Endodermal cell (in vitro differentiated cells): ENCODE measurements at regions not wholly inside any gene's neighbourhood (a gene's known extent, or its start where the extent isn't known, plus 50 kb on each side); places are given as distances from the start of the nearest gene placed in this dataset.

Experiments used
- DNase-seq: peaks from one replicate; pipeline ENCODE4 v3.0.0-alpha.2; 2017
- H3K27ac ChIP-seq: 2 replicates; pipeline ENCODE4 v1.5.1; 2013; ENCODE audit warnings: mild to moderate bottlenecking, low read depth, low read length, moderate library complexity
- H3K27me3 ChIP-seq: 2 replicates; pipeline ENCODE4 v1.6.1; 2013; ENCODE audit warnings: mild to moderate bottlenecking, low read length, moderate library complexity; ENCODE audit not compliant: insufficient read depth, control insufficient read depth, poor library complexity, severe bottlenecking
- H3K36me3 ChIP-seq: 2 replicates; pipeline ENCODE4 v1.7.0; 2013; ENCODE audit warnings: mild to moderate bottlenecking, low read length, moderate library complexity; ENCODE audit not compliant: control insufficient read depth, insufficient read depth
- H3K4me1 ChIP-seq: one replicate; pipeline ENCODE4 v1.7.0; 2013; ENCODE audit warnings: low read length; ENCODE audit not compliant: control insufficient read depth, insufficient read depth
- H3K4me3 ChIP-seq: 2 replicates; pipeline ENCODE4 v1.5.1; 2013; ENCODE audit warnings: mild to moderate bottlenecking, low read length, moderate library complexity
- H3K9ac ChIP-seq: 2 replicates; pipeline ENCODE4 v1.6.1; 2013; ENCODE audit warnings: mild to moderate bottlenecking, low read length, moderate library complexity; ENCODE audit not compliant: poor library complexity, severe bottlenecking; ENCODE audit errors: extremely low read depth
- H3K9me3 ChIP-seq: 2 replicates; pipeline ENCODE4 v1.6.1; 2013; ENCODE audit warnings: mild to moderate bottlenecking, low read length, moderate library complexity; ENCODE audit not compliant: control insufficient read depth
- H3K27ac Mint-ChIP-seq: 2 replicates; pipeline ENCODE4 v1.8.0; 2020; ENCODE audit warnings: mixed read lengths
- H3K27me3 Mint-ChIP-seq: 2 replicates; pipeline ENCODE4 v1.8.0; 2021; ENCODE audit warnings: mild to moderate bottlenecking, mixed read lengths; ENCODE audit not compliant: insufficient read depth
- H3K36me3 Mint-ChIP-seq: 2 replicates; pipeline ENCODE4 v1.8.0; 2020; ENCODE audit warnings: low read depth, mixed read lengths
- H3K4me1 Mint-ChIP-seq: 2 replicates; pipeline ENCODE4 v1.8.0; 2020; ENCODE audit warnings: mixed read lengths
- H3K4me3 Mint-ChIP-seq: 2 replicates; pipeline ENCODE4 v1.8.0; 2020; ENCODE audit warnings: mild to moderate bottlenecking, moderate library complexity, mixed read lengths
- H3K9me3 Mint-ChIP-seq: 2 replicates; pipeline ENCODE4 v1.8.0; 2020; ENCODE audit warnings: mild to moderate bottlenecking, mixed read lengths
- WGBS, 2 experiments: methylation state at CpG; one replicate each; pipeline versions ENCODE4 v1.1.5 to v1.1.7; 2013; ENCODE audit warnings: missing lambda C conversion rate in 2 of 2, mixed read lengths in 1 of 2; ENCODE audit not compliant: insufficient coverage in 1 of 2, insufficient read length in 1 of 2; 5-methylcytosine and 5-hydroxymethylcytosine counted together
- TF ChIP-seq, protein P1 (sequence below): fragments of 200-600 bp; sonication (generic); conservative IDR thresholded peaks from 2 replicates; pipeline ENCODE4 v1.5.0; 2021; ENCODE audit warnings: antibody characterized with exemption, mild to moderate bottlenecking

DNA sequence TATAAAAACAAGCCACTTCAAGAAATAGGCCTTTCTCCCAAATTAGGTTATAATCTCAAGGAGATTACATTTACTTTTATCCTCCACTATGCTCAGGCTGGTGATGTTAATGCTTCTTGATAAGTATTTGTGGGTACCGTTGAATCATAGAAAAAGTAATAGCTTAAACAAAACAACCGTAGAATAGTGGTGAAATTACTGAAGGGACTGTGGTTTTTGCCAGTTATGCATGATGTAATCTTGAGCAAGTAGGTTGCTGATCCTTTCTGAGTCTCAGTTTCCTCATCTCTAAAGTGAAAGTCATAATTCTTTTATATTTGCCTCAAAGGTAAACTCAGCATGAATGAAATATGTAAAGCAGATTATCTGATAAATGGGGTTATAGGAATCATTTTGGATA, 187.3 kb upstream of the JAG1 start:
- Histone ChIP-seq H3K9ac (no peak overlapping the region), H3K4me3 (no peak overlapping the region), H3K27ac (no peak overlapping the region), H3K4me1 (no peaks in the 10 kb centered on the region), H3K36me3 (no peaks in the 10 kb centered on the region), H3K27me3 (no peaks in the 10 kb centered on the region), H3K9me3 (no peaks in the 10 kb centered on the region)
- Mint-ChIP-seq H3K9me3 (no peaks in the 10 kb centered on the region), H3K27ac (no peak overlapping the region), H3K4me1 (peaks cover 7% of the 10 kb centered on the region), H3K36me3 (no peaks in the 10 kb centered on the region), H3K27me3 (peaks cover 1% of the 10 kb centered on the region), H3K4me3 (no peak overlapping the region)
- TF ChIP-seq, protein P1, sequence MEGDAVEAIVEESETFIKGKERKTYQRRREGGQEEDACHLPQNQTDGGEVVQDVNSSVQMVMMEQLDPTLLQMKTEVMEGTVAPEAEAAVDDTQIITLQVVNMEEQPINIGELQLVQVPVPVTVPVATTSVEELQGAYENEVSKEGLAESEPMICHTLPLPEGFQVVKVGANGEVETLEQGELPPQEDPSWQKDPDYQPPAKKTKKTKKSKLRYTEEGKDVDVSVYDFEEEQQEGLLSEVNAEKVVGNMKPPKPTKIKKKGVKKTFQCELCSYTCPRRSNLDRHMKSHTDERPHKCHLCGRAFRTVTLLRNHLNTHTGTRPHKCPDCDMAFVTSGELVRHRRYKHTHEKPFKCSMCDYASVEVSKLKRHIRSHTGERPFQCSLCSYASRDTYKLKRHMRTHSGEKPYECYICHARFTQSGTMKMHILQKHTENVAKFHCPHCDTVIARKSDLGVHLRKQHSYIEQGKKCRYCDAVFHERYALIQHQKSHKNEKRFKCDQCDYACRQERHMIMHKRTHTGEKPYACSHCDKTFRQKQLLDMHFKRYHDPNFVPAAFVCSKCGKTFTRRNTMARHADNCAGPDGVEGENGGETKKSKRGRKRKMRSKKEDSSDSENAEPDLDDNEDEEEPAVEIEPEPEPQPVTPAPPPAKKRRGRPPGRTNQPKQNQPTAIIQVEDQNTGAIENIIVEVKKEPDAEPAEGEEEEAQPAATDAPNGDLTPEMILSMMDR = no peak
- no peak for DNase-seq
- WGBS, 2 experiments = 93 to 94% methylated on average over 2 of the region's 2 CpGs

DNA sequence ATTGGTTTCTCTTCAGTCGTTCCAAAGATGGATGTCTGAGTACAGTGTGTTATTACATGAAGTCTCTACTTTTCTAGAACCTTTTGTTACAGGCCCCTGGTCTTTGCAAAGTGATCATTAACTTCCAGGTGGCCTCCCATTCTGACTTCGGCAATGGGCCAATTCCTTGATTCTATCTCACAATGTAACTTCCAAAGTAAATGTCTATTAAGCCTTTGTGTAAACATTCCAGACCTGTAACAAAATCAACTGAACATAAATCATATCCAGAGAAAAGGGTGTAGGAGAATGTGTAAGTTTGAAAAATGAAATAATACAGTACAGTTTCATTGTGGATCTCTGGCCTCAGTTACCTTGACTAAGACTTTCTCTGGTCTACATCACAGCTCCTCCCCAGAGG, 187.8 kb upstream of the JAG1 start:
- Mint-ChIP-seq H3K36me3 (no peaks in the 10 kb centered on the region), H3K27ac (no peak overlapping the region), H3K27me3 (peaks cover 1% of the 10 kb centered on the region), H3K4me3 (no peak overlapping the region), H3K9me3 (no peaks in the 10 kb centered on the region), H3K4me1 (peaks cover 1% of the 10 kb centered on the region)
- H3K4me3 ChIP-seq = no peak overlapping the region
- DNase-seq = no peak
- H3K27me3 ChIP-seq = no peaks in the 10 kb centered on the region
- TF ChIP-seq, protein P1 = no peak
- no peak overlapping the region for H3K9ac ChIP-seq
- WGBS, 2 experiments = 74% methylated on average over 2 of the region's 2 CpGs; no CpG with 5 or more reads in 1 of the 2 experiments
- no peaks in the 10 kb centered on the region for H3K36me3 ChIP-seq
- no peaks in the 10 kb centered on the region for H3K4me1 ChIP-seq
- no peak overlapping the region for H3K27ac ChIP-seq
- H3K9me3 ChIP-seq = no peaks in the 10 kb centered on the region

DNA sequence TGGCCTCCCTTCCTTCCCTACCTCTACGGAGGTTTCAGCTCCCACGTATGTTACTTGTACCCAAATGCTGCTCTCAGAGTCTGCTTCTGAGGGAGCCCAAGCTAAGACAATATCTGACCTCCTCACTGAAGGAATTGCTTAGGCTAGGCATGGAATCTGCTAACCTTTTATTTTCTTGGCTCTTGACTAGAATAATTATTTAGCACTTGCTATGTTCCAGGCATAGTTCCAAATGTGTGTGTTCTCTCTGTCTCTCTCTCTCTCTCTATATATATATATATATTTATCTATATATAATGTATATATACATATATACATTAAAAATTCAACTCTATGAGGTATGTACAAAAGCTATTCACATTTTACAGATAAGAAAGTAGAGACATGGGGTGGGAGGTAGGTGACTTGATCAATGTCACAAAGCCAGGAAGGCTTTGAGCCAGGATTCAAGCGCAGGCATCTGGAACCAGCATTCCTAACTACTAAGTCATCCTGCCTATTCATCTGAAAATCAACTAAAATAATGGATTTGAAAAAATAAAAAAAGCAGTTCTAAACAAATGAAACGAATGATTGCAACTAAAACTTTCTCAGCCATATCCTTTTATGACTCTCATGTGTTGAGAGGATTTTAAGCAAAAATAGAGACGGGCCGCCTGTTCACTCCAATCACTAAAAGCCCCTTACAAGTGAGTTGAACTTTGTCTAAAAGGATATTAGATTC, 189.7 kb upstream of the JAG1 start:
- no peak overlapping the region for H3K4me3 Mint-ChIP-seq
- Histone ChIP-seq H3K9me3 (no peaks in the 10 kb centered on the region), H3K9ac (no peak overlapping the region), H3K4me1 (no peaks in the 10 kb centered on the region), H3K36me3 (no peaks in the 10 kb centered on the region), H3K4me3 (no peak overlapping the region), H3K27me3 (no peaks in the 10 kb centered on the region), H3K27ac (no peak overlapping the region)
- DNase-seq = no peak
- no peak overlapping the region for H3K27ac Mint-ChIP-seq
- TF ChIP-seq, protein P1 = no peak
- no peaks in the 10 kb centered on the region for H3K36me3 Mint-ChIP-seq
- H3K27me3 Mint-ChIP-seq = peaks cover 1% of the 10 kb centered on the region
- 80 to 87% methylated on average over 1 to 5 of the region's 6 CpGs for WGBS, 2 experiments
- no peaks in the 10 kb centered on the region for H3K9me3 Mint-ChIP-seq
- no peaks in the 10 kb centered on the region for H3K4me1 Mint-ChIP-seq
